GM19238 (cell line): ENCODE measurements at regions not wholly inside any gene's neighbourhood (a gene's known extent, or its start where the extent isn't known, plus 50 kb on each side); places are given as distances from the start of the nearest gene placed in this dataset.
"Not testable (repeated sequence)": the region's sequence is repeated elsewhere in the genome, so short reads cannot be mapped to it uniquely, and the experiment has no call there.

ENCODE experiments used
- DNase-seq: peaks from one replicate; pipeline ENCODE4 v3.0.0; 2011; ENCODE audit warnings: low spot score; ENCODE audit not compliant: insufficient read length

- no peak for DNase-seq
Observed at GRCh38 chr5:39761199-39761950, 336.6 kb upstream of the DAB2 start.

- no peak for DNase-seq
Observed at GRCh38 chr5:39760385-39761198, 335.8 kb upstream of the DAB2 start.

GRCh38 chr5:39759701-39760100 is 334.9 kb upstream of the DAB2 start:
- no peak for DNase-seq

GRCh38 chr5:39758426-39758825 is 333.6 kb upstream of the DAB2 start:
- DNase-seq, result no peak

- DNase-seq, result no peak
Observed at GRCh38 chr5:39757131-39757530, 332.4 kb upstream of the DAB2 start.

- no peak for DNase-seq
Observed at GRCh38 chr5:39755986-39756385, 331.2 kb upstream of the DAB2 start.

GRCh38 chr5:39755452-39755851 is 330.7 kb upstream of the DAB2 start:
- no peak for DNase-seq

- not testable (repeated sequence) for DNase-seq
Observed at GRCh38 chr5:39753747-39754146, 329.0 kb upstream of the DAB2 start.

- no peak for DNase-seq
Observed at GRCh38 chr5:39750661-39751060, 325.9 kb upstream of the DAB2 start.

- no peak for DNase-seq
Observed at GRCh38 chr5:39742916-39743315, 318.1 kb upstream of the DAB2 start.

- DNase-seq, result no peak
Observed at GRCh38 chr5:39740404-39740803, 315.6 kb upstream of the DAB2 start.

GRCh38 chr5:39732166-39732565 is 307.4 kb upstream of the DAB2 start:
- DNase-seq, result no peak

- no peak for DNase-seq
Observed at GRCh38 chr5:39730699-39731098, 305.9 kb upstream of the DAB2 start.

- no peak for DNase-seq
Observed at GRCh38 chr5:39730006-39730405, 305.2 kb upstream of the DAB2 start.

GRCh38 chr5:39726467-39726866 is 301.7 kb upstream of the DAB2 start:
- no peak for DNase-seq

GRCh38 chr5:39721394-39721793 is 296.6 kb upstream of the DAB2 start:
- no peak for DNase-seq

GRCh38 chr5:39720136-39720535 is 295.4 kb upstream of the DAB2 start:
- DNase-seq, result no peak

GRCh38 chr5:39717176-39717897 is 292.6 kb upstream of the DAB2 start:
- DNase-seq, result no peak

GRCh38 chr5:39716532-39717028 is 291.8 kb upstream of the DAB2 start:
- no peak for DNase-seq

- DNase-seq, result no peak
Observed at GRCh38 chr5:39714036-39714698, 289.4 kb upstream of the DAB2 start.

GRCh38 chr5:39713250-39713916 is 288.6 kb upstream of the DAB2 start:
- DNase-seq, result no peak
